ENCODE measurements at regions not wholly inside any gene's neighbourhood (a gene's known extent, or its start where the extent isn't known, plus 50 kb on each side); places are given as distances from the start of the nearest gene placed in this dataset.

GRCh38 chr11:134958336-134958640, 546.2 kb upstream of the B3GAT1 start:
- no peak for TF ChIP-seq CTCF (IDR thresholded peaks at IDR 0.05)
- no peak for TF ChIP-seq EZH2phosphoT487 (IDR thresholded peaks at IDR 0.05)
- TF ChIP-seq EZH2 (IDR thresholded peaks at IDR 0.05): no peak
